ENCODE measurements at regions not wholly inside any gene's neighbourhood (a gene's known extent, or its start where the extent isn't known, plus 50 kb on each side); places are given as distances from the start of the nearest gene placed in this dataset.

DNA sequence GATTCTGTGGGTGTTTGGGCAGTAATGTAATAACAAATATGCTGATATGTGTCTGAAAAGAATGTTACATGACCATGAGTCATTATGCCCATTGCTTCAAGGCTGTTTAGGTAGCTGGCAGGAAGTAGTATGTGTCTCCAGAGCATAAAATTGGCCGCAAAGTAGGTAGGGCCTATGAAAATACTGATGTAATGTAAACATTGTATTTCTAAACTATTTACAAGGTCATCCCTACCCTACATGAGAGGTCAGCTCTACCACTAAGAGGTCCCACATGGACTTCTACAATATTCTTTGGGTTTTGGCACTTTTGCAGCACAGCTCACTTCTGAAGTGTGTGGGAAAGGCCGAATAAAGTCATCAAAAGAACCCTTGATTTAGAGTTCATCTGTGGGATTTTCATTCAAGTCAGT lies 301.9 kb downstream of the AHR start:
- H3K27ac Mint-ChIP-seq (ENCODE audit: unreplicated experiment): no peak overlapping the region
- H3K4me3 Mint-ChIP-seq: no peak overlapping the region
- no peaks in the 10 kb centered on the region for H3K4me1 Mint-ChIP-seq
- no peak for DNase-seq (ENCODE audit: low read depth, low spot score)
- H3K36me3 Mint-ChIP-seq (ENCODE audit: low read depth): peaks cover 3% of the 10 kb centered on the region
- TF ChIP-seq, protein P1, sequence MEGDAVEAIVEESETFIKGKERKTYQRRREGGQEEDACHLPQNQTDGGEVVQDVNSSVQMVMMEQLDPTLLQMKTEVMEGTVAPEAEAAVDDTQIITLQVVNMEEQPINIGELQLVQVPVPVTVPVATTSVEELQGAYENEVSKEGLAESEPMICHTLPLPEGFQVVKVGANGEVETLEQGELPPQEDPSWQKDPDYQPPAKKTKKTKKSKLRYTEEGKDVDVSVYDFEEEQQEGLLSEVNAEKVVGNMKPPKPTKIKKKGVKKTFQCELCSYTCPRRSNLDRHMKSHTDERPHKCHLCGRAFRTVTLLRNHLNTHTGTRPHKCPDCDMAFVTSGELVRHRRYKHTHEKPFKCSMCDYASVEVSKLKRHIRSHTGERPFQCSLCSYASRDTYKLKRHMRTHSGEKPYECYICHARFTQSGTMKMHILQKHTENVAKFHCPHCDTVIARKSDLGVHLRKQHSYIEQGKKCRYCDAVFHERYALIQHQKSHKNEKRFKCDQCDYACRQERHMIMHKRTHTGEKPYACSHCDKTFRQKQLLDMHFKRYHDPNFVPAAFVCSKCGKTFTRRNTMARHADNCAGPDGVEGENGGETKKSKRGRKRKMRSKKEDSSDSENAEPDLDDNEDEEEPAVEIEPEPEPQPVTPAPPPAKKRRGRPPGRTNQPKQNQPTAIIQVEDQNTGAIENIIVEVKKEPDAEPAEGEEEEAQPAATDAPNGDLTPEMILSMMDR (conservative IDR thresholded peaks at IDR 0.05): no peak
- peaks cover 11% of the 10 kb centered on the region for H3K9me3 Mint-ChIP-seq
- H3K27me3 Mint-ChIP-seq (ENCODE audit: low read depth): no peaks in the 10 kb centered on the region

DNA sequence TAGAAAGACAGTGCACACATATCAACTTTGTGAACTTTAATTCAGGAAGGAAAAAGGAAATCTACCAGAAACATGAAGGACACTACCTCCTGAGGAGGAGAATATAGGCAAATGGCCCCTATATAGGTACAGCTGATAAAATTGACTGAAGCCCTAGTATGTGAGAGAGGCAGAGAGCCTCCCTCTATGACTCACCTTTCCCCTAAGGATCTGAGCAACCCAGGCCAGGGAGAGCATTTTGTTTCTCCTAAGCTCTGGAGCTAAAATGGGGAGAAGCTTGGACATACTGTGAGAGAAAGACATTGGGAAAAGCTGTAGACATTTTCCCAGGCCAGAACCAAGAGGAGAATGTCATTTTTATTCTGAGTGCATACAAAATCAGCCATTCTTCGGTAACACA lies 303.5 kb downstream of the AHR start:
- TF ChIP-seq, protein P1 (conservative IDR thresholded peaks at IDR 0.05): no peak
- DNase-seq (ENCODE audit: low read depth, low spot score): no peak
- no peaks in the 10 kb centered on the region for H3K27me3 Mint-ChIP-seq (ENCODE audit: low read depth)
- no peak overlapping the region for H3K4me3 Mint-ChIP-seq
- H3K36me3 Mint-ChIP-seq (ENCODE audit: low read depth): peaks cover 3% of the 10 kb centered on the region
- no peak overlapping the region for H3K27ac Mint-ChIP-seq (ENCODE audit: unreplicated experiment)
- peaks cover 14% of the 10 kb centered on the region for H3K9me3 Mint-ChIP-seq
- no peaks in the 10 kb centered on the region for H3K4me1 Mint-ChIP-seq

DNA sequence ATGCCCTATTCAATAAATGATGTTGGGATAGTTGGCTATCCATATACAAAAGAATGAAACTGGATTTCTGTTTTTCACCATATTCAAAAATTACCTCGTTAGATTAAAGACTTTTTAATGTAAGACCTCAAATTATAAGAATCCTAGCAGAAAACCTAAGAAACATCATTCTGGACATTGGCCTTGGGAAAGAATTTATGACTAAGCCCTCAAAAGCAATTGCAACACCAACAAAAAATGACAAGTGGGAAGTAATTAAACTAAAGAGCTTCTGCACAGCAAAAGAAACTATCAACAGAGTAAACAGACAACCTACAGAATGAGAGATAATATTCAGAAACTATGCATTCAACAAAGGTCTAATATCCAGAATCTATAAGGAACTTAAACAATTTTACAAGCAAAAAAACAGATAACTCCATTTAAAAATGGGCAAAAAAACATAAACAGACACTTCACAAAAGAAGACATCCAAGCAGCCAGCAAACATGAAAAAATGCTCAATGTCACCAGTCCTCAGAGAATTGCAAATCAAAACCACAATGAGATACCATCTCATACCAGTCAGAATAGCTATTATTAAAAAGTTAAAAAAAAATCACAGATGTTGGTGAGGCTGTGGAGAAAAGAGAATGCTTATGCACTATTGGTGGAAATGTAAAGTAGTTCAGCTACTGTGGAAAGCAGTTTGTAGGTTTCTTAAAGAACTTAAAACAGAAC lies 309.8 kb downstream of the AHR start:
- Mint-ChIP-seq H3K4me3 (no peak overlapping the region), H3K36me3 (ENCODE audit: low read depth) (peaks cover 3% of the 10 kb centered on the region), H3K4me1 (no peaks in the 10 kb centered on the region), H3K9me3 (peaks cover 22% of the 10 kb centered on the region), H3K27ac (ENCODE audit: unreplicated experiment) (no peak overlapping the region), H3K27me3 (ENCODE audit: low read depth) (no peaks in the 10 kb centered on the region)
- TF ChIP-seq, protein P1 (conservative IDR thresholded peaks at IDR 0.05): no peak
- no peak for DNase-seq (ENCODE audit: low read depth, low spot score)

DNA sequence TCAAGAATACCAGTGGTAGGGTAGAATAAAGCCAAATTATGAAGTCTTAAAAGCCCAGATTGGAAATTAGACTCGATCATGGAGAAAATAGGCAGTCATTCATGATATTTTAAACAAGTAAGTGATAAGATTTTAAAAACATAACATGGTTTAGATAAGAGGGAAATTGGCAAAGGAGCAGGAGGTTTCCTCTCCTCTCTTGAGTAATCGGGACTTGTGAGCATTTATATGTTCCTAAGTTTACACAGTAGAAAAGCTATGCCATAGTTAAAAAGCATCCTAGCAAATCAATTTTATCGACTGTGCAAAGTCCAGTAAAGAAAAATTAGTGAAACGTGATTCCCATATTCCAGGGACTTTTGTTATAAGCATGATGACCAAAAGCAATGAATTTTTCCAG lies 313.2 kb downstream of the AHR start:
- no peak overlapping the region for H3K4me3 Mint-ChIP-seq
- no peak for DNase-seq (ENCODE audit: low read depth, low spot score)
- H3K27me3 Mint-ChIP-seq (ENCODE audit: low read depth): no peaks in the 10 kb centered on the region
- H3K27ac Mint-ChIP-seq (ENCODE audit: unreplicated experiment): no peak overlapping the region
- H3K9me3 Mint-ChIP-seq: peaks cover 16% of the 10 kb centered on the region
- H3K4me1 Mint-ChIP-seq: no peaks in the 10 kb centered on the region
- H3K36me3 Mint-ChIP-seq (ENCODE audit: low read depth): peaks cover 3% of the 10 kb centered on the region
- TF ChIP-seq, protein P1 (conservative IDR thresholded peaks at IDR 0.05): no peak

DNA sequence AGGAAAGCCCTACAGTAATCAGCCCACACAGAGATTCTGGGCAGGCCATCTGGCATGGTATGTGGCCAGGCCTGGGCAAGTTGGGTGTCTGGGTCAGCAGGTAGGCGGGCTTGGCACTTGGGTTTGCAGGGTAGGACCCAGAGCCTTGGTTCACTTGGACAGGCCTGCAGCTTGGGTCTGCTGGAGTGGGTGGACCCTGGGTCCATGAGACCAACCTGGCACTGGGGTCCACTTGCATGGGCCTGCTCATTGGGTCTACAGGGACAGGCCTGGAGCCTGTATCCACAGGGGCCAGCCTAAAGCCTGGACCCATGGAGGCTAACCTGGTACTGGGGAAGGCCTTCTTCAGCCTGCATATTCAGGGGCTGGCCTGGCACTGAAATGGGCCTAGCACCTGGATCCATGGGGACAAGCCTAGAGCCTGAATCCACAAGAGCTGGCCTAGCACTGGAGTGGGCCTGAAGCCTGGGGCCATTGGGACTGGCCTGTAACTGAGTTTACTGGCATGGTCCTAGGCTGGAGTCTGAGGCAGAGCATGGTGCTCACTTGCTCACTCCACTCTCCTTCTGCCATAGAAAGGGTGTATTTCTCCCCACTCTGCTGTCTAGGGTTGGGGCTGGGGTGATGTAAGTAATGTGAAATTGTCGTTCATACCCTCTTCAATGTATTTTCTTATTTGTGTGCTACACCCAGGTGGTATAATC lies 315.0 kb downstream of the AHR start:
- H3K4me3 Mint-ChIP-seq: no peak overlapping the region
- H3K4me1 Mint-ChIP-seq: no peaks in the 10 kb centered on the region
- H3K27ac Mint-ChIP-seq (ENCODE audit: unreplicated experiment): no peak overlapping the region
- TF ChIP-seq, protein P1 (conservative IDR thresholded peaks at IDR 0.05): no peak
- peaks cover 3% of the 10 kb centered on the region for H3K36me3 Mint-ChIP-seq (ENCODE audit: low read depth)
- H3K9me3 Mint-ChIP-seq: peaks cover 6% of the 10 kb centered on the region
- no peaks in the 10 kb centered on the region for H3K27me3 Mint-ChIP-seq (ENCODE audit: low read depth)
- DNase-seq (ENCODE audit: low read depth, low spot score): no peak

All from neural crest cell (in vitro differentiated cells).